ENCODE measurements at regions not wholly inside any gene's neighbourhood (a gene's known extent, or its start where the extent isn't known, plus 50 kb on each side); places are given as distances from the start of the nearest gene placed in this dataset.

- TF ChIP-seq, protein P1, sequence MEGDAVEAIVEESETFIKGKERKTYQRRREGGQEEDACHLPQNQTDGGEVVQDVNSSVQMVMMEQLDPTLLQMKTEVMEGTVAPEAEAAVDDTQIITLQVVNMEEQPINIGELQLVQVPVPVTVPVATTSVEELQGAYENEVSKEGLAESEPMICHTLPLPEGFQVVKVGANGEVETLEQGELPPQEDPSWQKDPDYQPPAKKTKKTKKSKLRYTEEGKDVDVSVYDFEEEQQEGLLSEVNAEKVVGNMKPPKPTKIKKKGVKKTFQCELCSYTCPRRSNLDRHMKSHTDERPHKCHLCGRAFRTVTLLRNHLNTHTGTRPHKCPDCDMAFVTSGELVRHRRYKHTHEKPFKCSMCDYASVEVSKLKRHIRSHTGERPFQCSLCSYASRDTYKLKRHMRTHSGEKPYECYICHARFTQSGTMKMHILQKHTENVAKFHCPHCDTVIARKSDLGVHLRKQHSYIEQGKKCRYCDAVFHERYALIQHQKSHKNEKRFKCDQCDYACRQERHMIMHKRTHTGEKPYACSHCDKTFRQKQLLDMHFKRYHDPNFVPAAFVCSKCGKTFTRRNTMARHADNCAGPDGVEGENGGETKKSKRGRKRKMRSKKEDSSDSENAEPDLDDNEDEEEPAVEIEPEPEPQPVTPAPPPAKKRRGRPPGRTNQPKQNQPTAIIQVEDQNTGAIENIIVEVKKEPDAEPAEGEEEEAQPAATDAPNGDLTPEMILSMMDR (IDR thresholded peaks at IDR 0.05; ENCODE audit: low read length) = no peak
- TF ChIP-seq EZH2phosphoT487 (IDR thresholded peaks at IDR 0.05; ENCODE audit: low read length) = no peak
- no peak for TF ChIP-seq EZH2 (optimal IDR thresholded peaks at IDR 0.05; ENCODE audit: low read depth, low read length)
Observed at GRCh38 chr11:110958216-110958615, 246.0 kb upstream of the ARHGAP20 start.

All from MM.1S (cell line).